Muscle of arm (tissue), 1 donor: ENCODE measurements at regions not wholly inside any gene's neighbourhood (a gene's known extent, or its start where the extent isn't known, plus 50 kb on each side); places are given as distances from the start of the nearest gene placed in this dataset.

Experiments used
- DNase-seq: peaks from one replicate; pipeline ENCODE4 v3.0.0-alpha.2; 2013

DNA sequence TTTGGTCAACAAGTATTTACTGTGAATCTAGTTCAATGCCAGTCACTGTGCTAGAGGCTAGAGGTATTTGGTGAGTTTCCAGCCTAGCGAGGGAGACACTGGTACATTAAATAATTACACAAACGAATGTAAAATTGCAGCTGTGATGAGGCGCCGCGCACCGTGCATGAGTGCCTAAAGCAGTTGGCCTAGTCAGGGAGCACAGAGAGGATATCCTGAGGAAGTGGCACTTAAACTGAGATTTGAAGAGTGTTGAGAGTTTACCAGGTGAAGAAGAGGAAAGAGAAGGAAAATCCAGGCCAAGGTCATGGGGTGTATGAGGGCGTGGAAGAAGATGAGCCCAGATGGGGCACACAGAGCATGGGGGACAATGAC lies 157.6 kb upstream of the NDUFV2 start:
- no peak for DNase-seq

DNA sequence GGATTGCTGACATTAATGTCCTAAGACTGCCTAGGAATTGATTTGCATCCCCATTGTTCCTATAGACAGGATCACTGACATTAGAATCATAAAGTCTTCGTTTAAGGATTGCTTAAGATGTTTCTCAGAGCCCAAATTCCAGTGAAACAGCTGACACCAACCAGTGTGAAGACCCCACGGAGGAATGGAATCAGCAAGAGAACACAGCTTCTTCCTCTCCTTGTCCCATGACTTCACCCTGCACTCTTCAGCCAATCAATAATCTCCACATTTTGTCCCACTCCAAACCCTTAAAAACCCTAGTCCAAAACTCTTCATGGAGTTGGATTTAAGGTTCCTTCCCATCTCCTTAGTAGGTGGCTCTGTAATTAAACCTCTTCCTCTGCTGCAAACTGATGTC lies 157.0 kb upstream of the NDUFV2 start:
- DNase-seq, result no peak

DNA sequence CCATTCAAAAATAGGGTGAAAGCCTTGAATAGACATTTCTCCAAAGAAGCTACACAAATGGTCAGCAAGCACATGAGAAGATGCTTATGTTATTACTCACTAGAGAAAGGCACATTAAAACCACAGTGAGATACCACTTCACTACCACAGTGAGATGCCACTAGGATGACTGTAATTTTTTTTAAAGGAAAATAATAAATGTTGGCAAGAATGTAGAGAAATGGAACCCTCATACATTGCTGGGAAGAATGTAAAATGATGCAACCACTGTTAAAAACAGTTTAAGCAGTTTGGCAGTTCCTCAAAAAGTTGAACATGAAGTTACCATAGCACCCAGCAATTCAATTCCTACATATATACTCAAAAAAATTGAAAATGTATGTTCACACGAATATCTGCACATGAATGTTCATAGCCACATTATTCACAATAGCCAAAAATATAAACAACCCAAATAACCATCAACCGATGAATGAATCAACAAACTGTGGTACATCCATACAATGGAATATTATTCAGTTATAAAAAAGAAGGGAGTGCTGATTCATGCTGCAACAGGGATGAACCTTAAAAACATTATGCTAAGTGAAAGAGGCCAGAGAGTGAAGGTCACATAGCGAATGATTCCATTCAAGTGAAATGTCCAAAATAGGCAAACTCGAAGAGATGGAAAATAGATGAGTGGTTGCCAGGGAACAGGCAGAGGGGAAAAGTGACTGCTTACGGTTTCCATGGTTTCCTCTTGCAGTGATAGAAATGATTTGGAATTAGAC lies 156.2 kb upstream of the NDUFV2 start:
- no peak for DNase-seq

DNA sequence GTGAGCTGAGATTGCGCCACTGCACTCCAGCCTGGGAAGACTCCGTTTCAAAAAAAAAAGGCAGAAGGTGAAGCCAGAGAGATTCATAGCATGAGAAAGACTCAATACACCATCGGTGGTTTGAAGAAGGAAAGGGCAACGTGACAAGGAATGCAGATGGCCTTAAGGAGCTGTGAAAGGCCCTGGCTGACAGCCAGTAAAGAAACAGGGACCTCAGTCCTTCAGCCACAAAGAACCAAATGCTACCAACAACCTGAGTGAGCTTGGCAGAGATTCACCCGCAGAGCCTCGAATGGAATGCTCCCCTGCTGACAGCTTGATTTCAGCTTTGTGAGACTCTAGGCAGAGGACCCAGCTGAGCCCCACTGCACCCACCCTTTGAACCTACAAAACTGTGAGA lies 154.9 kb upstream of the NDUFV2 start:
- no peak for DNase-seq

DNA sequence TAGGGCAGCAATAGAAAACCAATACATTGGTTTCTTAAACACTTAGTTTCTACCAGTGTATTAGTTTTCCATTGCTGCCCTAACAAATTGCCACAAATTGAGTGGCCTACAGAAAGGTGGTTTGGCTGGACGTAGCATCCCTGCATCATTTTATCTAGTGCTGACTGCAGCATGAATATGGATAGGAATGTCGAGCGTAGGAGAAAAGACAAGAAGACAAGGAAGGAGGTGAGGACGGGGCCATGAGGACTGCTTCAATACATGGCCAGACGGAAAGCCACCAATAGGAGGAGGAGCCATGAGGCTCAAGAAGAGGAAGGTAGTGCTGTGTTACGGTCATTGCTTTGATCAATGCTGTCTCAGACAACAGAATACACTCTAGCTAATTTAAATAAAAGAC lies 154.5 kb upstream of the NDUFV2 start:
- DNase-seq, result no peak

DNA sequence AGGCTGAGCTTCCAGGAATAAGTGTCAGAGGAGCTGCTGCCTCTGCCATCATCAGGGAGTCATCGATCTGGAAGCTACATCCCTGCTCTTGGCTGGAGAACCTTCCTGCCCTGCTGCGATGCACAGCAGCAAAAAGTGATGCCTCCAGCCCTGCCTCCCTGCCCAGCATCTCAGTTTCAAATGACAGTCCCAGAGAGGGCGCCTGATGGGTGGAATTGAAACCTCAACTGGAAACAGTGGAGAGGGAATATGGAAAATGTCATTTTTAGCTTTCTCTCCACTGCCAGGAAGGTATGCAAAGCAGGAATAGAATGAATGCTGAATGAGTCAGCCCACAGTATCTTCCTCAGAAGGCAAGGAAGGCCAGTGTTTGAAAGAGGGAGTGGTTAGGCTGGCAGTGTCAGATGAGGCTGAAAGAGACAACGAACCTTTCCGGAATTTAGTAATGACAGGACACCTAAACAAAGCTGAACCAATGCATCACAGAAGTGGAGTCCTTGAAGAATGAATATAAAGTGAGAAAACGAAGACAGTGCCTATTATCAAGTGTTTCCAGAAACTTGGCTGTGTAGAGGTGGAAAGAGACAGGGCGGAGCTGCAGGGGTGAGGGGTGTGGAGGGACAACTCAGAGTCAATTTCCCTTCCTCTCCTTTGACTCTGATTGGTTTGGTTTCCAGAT lies 153.9 kb upstream of the NDUFV2 start:
- peak; percentile 40 for DNase-seq

DNA sequence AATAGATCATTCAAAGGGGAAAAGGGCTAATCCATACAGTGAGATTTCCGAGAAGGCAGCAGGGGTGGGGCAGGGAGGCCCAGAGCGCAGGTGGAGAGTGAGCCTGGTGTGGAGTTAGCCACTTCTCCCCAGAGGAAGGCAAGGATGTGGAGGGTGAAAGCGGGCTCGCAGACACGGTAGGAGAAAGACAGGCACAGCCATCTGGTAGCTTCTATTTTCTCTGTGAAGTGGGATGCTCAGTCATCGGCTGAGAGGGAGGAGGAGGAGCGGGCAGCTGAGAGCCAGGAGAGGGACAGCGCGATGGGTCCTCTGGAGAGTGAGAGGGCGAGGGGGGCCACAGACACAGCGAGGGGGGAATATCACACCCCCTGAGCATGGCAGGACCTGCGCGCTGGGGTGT lies 153.3 kb upstream of the NDUFV2 start:
- DNase-seq, result no peak

DNA sequence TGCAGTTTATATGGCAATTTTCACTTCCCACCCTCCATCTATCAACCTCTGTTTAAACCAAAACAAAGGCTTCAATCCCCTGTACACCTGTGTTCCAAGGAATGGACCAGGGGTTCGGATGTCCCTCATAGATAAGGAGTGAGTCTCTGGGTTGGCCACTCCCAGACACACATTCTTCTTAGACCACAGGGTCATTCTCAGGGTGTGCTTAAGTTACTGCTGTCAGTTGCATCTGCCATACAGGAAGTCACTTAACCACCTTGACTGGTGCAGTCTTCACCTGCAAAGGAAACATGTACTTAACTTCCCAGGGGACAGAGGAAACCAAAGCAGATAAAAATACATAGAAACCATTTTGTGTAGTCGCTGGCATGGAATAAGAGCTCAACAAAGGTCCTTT lies 151.0 kb upstream of the NDUFV2 start:
- DNase-seq, result no peak

DNA sequence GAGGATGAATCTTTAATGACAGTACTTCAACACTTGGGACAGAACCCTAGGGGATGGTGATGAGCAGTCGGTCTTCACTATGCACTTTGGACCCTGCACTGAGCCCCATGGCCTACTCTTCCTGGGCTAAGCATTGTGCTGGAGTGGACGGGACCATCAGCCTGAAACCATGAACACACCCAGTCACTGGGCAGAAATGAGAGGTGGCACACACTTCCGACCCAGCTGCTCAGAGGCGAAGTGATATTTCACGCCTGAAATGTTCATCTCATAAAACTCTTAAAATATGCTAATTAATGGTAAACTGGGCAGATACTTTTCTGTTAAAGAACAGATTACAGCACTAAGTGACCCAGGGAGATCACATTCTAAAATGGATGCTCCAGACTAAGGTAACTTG lies 150.3 kb upstream of the NDUFV2 start:
- no peak for DNase-seq

DNA sequence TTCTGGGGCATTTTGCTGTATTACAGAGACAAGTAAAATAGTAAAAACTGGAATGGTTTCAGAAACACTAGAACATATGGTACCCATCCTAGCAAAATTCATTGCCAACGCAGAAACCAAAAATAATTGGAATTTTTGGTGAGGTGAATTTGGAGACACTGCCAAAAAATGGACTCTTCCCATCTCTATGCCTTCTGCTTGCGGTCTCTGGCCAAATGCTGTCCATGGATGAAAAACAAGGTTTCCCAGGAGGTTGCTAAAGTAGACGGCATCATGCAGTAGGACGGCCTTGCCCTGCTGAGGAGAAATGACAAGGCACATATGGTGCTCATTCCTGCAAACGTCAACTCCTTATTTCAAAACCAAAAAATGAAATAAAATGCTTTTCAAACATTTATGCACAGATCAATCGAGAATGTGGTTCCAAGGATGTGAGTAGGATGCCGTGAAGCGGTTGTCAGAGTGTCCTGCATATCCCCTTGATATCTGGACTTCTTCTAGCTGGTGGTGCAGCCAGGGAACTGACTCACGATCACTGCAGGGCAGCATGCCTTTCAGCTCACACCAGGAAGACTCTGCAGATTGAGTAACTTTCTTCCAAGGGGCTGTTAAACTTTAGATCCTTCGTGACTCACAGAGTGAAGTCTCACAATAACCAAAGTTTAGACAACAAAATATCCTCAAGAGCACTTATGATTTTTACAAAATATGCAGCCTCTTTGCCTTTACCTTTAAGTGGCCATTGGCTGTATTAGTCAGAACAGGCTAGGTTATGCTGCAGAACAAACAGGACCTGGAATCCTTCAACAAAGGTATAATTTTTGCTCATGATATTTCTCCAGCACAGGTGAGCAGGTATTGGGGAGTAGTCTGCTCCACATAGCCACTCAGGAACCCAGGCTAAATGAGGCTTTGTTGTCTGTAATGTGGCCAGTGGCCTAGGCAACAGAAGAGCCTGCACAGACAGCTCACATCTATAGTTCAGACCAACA lies 149.4 kb upstream of the NDUFV2 start:
- DNase-seq, result no peak

DNA sequence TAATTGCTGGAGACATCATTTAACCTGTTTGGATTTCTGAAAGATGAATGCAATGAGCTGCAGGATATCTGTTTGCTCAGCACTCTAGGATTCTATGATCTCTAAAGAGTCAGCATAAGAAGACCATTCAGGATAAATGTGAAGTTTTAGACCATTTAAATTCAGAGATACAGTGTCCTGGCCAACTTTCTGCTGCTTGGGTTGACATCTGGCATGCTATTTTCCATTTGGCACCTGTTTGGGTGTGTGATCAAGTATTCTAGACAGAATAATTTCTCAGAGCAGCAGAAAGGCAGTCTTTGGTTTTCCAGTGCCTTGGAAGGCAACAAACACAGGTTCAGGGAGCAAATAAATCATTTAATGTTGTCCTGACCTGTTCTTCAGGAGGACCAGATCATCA lies 144.8 kb upstream of the NDUFV2 start:
- no peak for DNase-seq

DNA sequence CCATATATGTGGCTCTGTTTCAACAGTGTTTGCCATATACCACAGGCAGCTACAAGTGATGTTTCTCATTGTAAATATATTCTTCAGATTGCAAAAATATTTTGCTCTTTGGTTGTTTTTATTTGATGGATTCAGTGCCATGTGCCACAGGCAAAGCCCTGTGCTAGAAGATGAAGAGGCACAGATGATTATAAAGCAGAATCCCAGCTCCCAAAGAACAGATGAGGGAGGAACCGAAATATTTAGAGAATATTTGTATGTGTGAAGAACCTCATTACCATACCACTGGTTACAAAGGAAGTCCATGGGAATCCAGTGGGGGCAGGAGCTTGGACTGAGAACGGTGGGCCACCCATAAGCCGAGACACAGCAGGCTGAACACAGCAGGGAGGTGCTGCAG lies 143.8 kb upstream of the NDUFV2 start:
- DNase-seq, result no peak

DNA sequence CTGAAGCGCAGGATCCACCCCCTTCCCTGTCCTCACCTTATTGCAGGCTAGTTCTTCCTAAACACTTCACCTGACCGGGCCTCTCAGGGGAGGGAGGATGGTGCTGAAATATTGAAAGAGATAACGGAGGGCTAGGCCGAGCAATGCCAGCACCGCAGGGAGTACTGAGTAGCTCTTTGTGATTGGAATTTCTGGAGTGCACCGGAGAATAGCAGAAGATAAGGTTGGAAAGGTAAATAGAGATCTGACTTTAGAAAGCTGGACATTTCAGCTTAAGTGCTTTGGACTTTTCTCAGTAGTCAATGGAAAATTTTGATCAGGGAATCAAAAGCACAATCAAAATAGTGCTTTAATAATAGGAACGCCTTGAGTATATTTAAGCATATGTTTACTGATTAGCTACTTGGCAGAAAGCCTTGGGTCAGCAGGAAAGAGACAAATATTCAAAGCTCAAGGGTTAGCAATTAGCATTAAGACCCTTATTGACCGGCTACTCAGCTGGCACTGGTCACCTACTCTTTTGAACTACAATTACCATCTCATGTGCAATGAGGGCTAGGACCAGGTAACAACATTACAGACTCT lies 142.9 kb upstream of the NDUFV2 start:
- no peak for DNase-seq

DNA sequence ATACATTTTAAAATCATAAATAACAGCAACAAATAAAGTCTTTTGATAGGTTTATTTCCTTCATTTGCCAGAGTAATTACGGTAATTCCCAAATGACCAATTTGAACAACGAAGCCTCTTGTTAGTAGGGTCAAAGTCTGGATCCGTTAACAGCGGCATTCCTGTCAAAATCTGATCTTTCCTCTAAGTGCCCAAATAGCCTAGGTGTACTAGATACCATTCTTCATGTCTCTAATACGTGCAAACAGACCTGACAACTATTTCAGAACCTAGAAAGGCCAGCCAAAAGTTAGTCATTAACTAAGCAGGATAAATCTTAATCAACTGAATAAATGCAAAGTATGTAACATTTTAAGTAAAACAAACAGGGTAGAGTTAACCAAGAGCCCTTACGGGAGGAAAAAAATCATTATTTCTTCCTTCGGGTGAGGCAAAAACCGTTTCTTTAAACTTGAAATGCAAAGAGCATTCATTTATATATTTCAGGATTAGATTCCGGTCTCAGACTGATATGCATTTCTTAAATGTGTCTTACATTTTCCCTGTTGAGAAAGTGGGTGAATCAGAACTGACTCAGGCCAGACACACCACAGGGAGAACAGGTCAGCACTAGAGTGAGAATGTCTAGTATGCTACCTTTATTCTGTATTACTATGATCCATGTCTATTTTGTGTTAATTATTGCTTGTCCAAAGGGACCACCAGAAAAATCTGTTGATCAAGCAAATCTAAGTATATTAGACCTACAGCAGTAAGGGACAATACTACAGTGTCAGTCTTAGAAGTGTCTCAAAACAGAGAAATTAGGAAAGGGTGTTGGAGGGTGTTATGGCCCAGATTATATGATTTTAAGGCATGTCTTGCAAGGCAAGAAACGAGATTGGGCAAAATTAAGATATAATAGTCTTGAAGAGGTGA lies 141.5 kb upstream of the NDUFV2 start:
- DNase-seq, result no peak

DNA sequence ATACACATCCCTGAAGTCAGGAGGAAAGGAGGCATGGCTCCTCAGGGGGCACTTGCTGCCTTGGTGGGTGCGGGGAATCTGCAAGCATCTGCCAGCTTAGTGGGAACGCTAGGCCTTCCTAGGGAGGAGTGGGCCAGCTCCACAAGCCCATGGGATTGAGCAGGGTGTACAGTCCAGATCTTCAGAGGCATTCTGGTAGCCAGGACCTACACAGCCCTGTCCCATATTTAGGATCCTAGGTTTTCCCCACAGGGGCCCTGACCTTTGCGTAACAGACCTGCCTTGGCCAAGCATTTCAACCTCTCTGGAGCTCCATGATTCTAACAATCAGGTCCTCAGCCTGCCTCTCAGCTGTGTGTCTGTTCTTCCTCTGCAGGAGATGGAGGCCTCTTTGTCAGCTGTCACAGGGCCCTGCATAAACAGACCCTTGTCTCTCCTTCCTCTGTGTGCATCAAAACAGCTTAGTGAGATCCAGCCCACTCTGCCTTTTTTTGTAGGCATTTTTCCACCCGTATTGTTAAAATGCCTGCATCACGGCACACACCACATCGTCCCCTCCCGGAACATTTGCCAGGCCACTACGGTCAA lies 140.2 kb upstream of the NDUFV2 start:
- DNase-seq, result no peak

DNA sequence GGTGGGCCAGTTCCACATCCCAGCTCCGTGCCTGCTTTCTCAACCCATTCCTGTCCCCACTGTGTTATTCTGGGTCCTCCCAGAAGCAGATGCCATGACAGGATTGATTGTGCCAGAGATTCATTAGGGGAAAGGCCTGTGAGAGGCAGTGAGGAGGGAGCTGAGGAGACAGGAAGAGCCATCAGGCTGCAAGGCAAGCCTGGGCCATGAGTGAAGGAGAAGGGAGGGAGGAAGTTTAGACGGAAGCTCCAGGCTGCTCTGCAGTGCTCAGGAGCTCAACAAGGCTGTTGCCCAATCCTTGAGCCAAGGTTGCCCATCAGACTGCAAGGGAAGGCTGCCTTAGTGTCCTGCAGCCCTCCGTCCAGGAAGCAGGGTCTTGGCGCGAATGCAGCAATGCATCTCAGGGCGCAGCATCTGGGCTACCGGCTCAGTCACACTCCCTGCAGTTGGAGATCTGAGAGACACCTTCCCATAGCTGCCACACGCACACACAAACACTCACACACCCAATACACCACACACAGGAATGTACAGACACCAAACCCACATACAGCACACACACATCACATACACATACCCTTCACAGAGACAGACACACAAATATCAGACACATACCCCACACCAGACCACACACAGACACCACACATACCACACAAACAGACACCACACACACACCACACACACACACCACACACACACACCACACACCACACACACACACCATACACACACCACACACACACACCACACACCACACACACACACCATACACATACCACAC lies 139.5 kb upstream of the NDUFV2 start:
- DNase-seq, result no peak

DNA sequence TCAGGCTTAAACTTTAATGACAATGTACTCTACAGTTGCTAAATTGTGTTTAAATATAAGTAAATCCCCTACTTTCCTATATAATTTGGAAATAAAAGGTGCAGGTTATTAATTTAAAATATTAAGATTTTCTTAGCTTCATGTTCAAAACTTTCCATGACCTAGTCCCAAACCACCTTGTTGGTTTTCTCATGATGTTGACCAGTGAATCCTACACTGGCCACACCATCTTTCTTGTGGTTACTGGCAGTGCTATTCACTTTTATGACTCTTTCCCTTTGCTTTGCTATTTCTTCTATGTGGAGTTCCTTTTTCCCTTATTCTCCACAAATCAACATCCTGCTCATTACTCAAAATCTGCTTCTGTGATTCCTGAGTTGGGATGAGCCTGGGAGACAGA lies 138.6 kb upstream of the NDUFV2 start:
- no peak for DNase-seq

DNA sequence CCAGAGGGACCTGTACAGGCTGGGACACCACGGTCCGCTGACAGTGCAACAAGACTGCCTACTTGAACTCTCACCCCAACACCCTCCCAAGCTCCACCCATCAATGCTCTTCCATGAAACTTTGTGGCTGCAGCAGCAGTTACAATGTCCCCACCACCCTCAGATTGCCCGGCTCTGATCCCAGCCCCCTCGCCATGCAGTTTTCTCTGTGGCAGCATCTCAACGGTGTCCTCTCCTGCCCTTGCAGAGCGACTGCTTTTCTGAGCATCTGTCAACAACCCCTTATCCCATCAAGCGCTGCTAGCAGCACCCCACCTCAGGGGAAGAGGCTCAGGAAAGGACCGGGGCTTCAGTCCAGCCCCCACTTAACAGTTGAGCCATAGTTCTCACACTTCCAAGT lies 137.1 kb upstream of the NDUFV2 start:
- no peak for DNase-seq

DNA sequence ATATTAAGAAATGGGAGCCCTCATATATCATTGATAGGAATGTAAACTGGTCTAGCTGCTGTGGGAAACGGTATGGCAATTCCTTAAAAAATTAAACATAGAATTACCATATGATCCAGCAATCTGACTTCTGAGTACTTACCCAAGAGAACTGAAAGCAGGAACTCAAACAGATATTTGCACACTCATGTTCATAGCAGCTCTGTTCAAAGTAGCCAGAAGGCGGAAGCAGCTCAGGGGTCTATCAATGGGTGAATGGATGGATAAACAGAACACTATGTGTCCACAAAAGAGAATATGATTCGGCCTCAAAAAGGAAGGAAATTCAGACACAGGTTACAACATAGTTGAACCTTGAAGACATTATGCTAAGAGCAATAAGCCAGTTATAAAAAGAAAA lies 135.7 kb upstream of the NDUFV2 start:
- DNase-seq, result no peak

DNA sequence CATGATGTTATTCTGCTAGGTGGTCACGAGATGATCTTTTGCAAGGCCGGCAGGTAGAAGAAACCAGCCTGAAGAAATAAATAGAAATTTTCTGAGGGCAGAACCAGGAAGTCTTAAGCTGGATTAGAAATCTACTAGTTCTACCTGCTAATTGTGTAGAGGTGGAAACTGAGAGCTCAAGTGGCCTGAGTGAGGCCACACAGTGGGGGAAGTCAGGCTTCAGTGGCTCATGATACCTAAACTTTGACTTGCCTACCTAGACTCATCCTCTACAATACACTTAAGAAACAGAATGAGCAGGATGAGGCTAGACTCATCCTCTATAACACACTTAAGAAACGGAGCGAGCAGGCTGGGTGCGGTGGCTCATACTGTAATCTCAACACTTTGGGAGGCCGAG lies 134.9 kb upstream of the NDUFV2 start:
- DNase-seq, result no peak
